ENCODE measurements at regions not wholly inside any gene's neighbourhood (a gene's known extent, or its start where the extent isn't known, plus 50 kb on each side); places are given as distances from the start of the nearest gene placed in this dataset.

- no peaks in the 10 kb centered on the region for H4K20me1 ChIP-seq (ENCODE audit: control insufficient read depth, insufficient read depth)
- H3K9me3 ChIP-seq (replicated peaks; ENCODE audit: control insufficient read depth, insufficient read depth, low read length) = no peaks in the 10 kb centered on the region
- FAIRE-seq (no peak), ATAC-seq (no peak), DNase-seq (ENCODE audit: low read depth, low spot score) (no peak)
- no peak overlapping the region for H3K9ac ChIP-seq (ENCODE audit: control insufficient read depth, insufficient read depth, low read length)
- ChIA-PET SMC1A (ENCODE audit: uncharacterized antibody, unreplicated experiment) (no interaction called here), CTCF (interaction anchor here (0.5 kb wide), 1 partner anchor 215 kb away, joined by 5 read pairs; no protein-coding TSS in a partner anchor), POLR2A (no interaction called here), RAD21 (ENCODE audit: unreplicated experiment) (no interaction called here)
- H3K36me3 ChIP-seq (ENCODE audit: control insufficient read depth in 2 of 2, insufficient read depth in 2 of 2, low read length in 1 of 2) = no peaks in the 10 kb centered on the region
- H3K4me1 ChIP-seq (ENCODE audit: control insufficient read depth, insufficient read depth, low read length) = no peaks in the 10 kb centered on the region
- WGBS (ENCODE audit: insufficient coverage, insufficient replicate concordance, low lambda C conversion rate, missing lambda C conversion rate) = 0% methylated on average over 1 of the region's 1 CpG
- H2AFZ ChIP-seq (ENCODE audit: control insufficient read depth, low read depth, low read length) = no peak overlapping the region
- intact Hi-C loops (cut with micrococcal nuclease; ENCODE audit: unreplicated experiment) (no loop called here), in situ Hi-C loops (cut with MboI) (no loop called here)
- BruUV-seq (replicated peaks) = no TSS peak
- no peak overlapping the region for H3K4me2 ChIP-seq (ENCODE audit: control insufficient read depth, insufficient read depth)
- no peak overlapping the region for H3K27ac ChIP-seq (ENCODE audit: control insufficient read depth, insufficient read depth)
- no peaks in the 10 kb centered on the region for H3K79me2 ChIP-seq (ENCODE audit: control insufficient read depth, insufficient read depth, low read length)
- H3K4me3 ChIP-seq = no peak overlapping the region
- no peaks in the 10 kb centered on the region for H3K27me3 ChIP-seq (replicated peaks in 1 of 2; ENCODE audit: control insufficient read depth in 2 of 2, insufficient read depth in 2 of 2, low read length in 1 of 2)
- no peak for TF ChIP-seq CHD4 (IDR thresholded peaks at IDR 0.05)
- no peak for TF ChIP-seq FOS (IDR thresholded peaks at IDR 0.05; ENCODE audit: borderline replicate concordance, extremely low read depth, insufficient read length)
- no peak for TF ChIP-seq YY1 (IDR thresholded peaks at IDR 0.05; ENCODE audit: low read depth, low read length)
These were observed 219.4 kb downstream of the NKX6-1 start for GRCh38 chr4:84279678-84280077.

GRCh38 chr4:84277923-84278322 is 221.2 kb downstream of the NKX6-1 start:
- in situ Hi-C loops (cut with MboI) (no loop called here), intact Hi-C loops (cut with micrococcal nuclease; ENCODE audit: unreplicated experiment) (no loop called here)
- ATAC-seq (no peak), FAIRE-seq (no peak), DNase-seq (ENCODE audit: low read depth, low spot score) (no peak)
- H3K9me3 ChIP-seq (replicated peaks; ENCODE audit: control insufficient read depth, insufficient read depth, low read length) = no peaks in the 10 kb centered on the region
- CTCF ChIA-PET = no interaction called here
- RAD21 ChIA-PET (ENCODE audit: unreplicated experiment) = no interaction called here
- no peaks in the 10 kb centered on the region for H4K20me1 ChIP-seq (ENCODE audit: control insufficient read depth, insufficient read depth)
- no peak overlapping the region for H2AFZ ChIP-seq (ENCODE audit: control insufficient read depth, low read depth, low read length)
- POLR2A ChIA-PET = no interaction called here
- no peak overlapping the region for H3K27ac ChIP-seq (ENCODE audit: control insufficient read depth, insufficient read depth)
- H3K79me2 ChIP-seq (ENCODE audit: control insufficient read depth, insufficient read depth, low read length) = no peaks in the 10 kb centered on the region
- no peaks in the 10 kb centered on the region for H3K4me1 ChIP-seq (ENCODE audit: control insufficient read depth, insufficient read depth, low read length)
- H3K36me3 ChIP-seq (ENCODE audit: control insufficient read depth in 2 of 2, insufficient read depth in 2 of 2, low read length in 1 of 2) = no peaks in the 10 kb centered on the region
- no peaks in the 10 kb centered on the region for H3K27me3 ChIP-seq (replicated peaks in 1 of 2; ENCODE audit: control insufficient read depth in 2 of 2, insufficient read depth in 2 of 2, low read length in 1 of 2)
- H3K9ac ChIP-seq (ENCODE audit: control insufficient read depth, insufficient read depth, low read length) = no peak overlapping the region
- SMC1A ChIA-PET (ENCODE audit: uncharacterized antibody, unreplicated experiment) = no interaction called here
- H3K4me3 ChIP-seq = no peak overlapping the region
- BruUV-seq (replicated peaks) = no TSS peak
- WGBS (ENCODE audit: insufficient coverage, insufficient replicate concordance, low lambda C conversion rate, missing lambda C conversion rate) = 55% methylated on average over 2 of the region's 2 CpGs
- H3K4me2 ChIP-seq (ENCODE audit: control insufficient read depth, insufficient read depth) = no peak overlapping the region
- no peak for TF ChIP-seq WRNIP1 (IDR thresholded peaks at IDR 0.05; ENCODE audit: borderline replicate concordance, low read depth, low read length)
- TF ChIP-seq ZNF274 (IDR thresholded peaks at IDR 0.05; ENCODE audit: insufficient read depth, insufficient read length) = no peak
- TF ChIP-seq JUNB (IDR thresholded peaks at IDR 0.05) = no peak
- no peak for TF ChIP-seq CBFB (IDR thresholded peaks at IDR 0.05; ENCODE audit: low read depth)
- no peak for TF ChIP-seq MYB (IDR thresholded peaks at IDR 0.05; ENCODE audit: borderline replicate concordance, low read depth, low read length)
- no peak for TF ChIP-seq KAT2A (conservative IDR thresholded peaks at IDR 0.05; ENCODE audit: control insufficient read depth, low read depth, low read length)
- TF ChIP-seq, protein P1, sequence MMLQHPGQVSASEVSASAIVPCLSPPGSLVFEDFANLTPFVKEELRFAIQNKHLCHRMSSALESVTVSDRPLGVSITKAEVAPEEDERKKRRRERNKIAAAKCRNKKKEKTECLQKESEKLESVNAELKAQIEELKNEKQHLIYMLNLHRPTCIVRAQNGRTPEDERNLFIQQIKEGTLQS (IDR thresholded peaks at IDR 0.05; ENCODE audit: borderline replicate concordance, extremely low read depth, low read depth, low read length) = no peak
- TF ChIP-seq, protein P2, sequence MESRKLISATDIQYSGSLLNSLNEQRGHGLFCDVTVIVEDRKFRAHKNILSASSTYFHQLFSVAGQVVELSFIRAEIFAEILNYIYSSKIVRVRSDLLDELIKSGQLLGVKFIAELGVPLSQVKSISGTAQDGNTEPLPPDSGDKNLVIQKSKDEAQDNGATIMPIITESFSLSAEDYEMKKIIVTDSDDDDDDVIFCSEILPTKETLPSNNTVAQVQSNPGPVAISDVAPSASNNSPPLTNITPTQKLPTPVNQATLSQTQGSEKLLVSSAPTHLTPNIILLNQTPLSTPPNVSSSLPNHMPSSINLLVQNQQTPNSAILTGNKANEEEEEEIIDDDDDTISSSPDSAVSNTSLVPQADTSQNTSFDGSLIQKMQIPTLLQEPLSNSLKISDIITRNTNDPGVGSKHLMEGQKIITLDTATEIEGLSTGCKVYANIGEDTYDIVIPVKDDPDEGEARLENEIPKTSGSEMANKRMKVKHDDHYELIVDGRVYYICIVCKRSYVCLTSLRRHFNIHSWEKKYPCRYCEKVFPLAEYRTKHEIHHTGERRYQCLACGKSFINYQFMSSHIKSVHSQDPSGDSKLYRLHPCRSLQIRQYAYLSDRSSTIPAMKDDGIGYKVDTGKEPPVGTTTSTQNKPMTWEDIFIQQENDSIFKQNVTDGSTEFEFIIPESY (IDR thresholded peaks at IDR 0.05) = no peak
- TF ChIP-seq CHD4 (IDR thresholded peaks at IDR 0.05) = no peak
- no peak for TF ChIP-seq BRCA1 (IDR thresholded peaks at IDR 0.05; ENCODE audit: low read depth, low read length)
- no peak for TF ChIP-seq BHLHE40 (IDR thresholded peaks at IDR 0.05; ENCODE audit: borderline replicate concordance in 1 of 2, low read depth in 2 of 2, low read length in 1 of 2)
- TF ChIP-seq BCL3 (IDR thresholded peaks at IDR 0.05; ENCODE audit: borderline replicate concordance, insufficient read depth, low read depth, low read length, poor library complexity, severe bottlenecking) = no peak
- TF ChIP-seq, protein P3, sequence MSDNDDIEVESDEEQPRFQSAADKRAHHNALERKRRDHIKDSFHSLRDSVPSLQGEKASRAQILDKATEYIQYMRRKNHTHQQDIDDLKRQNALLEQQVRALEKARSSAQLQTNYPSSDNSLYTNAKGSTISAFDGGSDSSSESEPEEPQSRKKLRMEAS (IDR thresholded peaks at IDR 0.05; ENCODE audit: low read depth, low read length) = no peak
- no peak for TF ChIP-seq CREM (IDR thresholded peaks at IDR 0.05; ENCODE audit: low read depth)
